Glomerular endothelial cell (primary cell): ENCODE measurements at regions not wholly inside any gene's neighbourhood (a gene's known extent, or its start where the extent isn't known, plus 50 kb on each side); places are given as distances from the start of the nearest gene placed in this dataset.
"Not testable (repeated sequence)": the region's sequence is repeated elsewhere in the genome, so short reads cannot be mapped to it uniquely, and the experiment has no call there.

Experiments used
- DNase-seq: peaks from one replicate; pipeline ENCODE4 v3.0.0-alpha.2; 2011; ENCODE audit warnings: low read depth, low spot score; ENCODE audit errors: extremely low read depth

DNA sequence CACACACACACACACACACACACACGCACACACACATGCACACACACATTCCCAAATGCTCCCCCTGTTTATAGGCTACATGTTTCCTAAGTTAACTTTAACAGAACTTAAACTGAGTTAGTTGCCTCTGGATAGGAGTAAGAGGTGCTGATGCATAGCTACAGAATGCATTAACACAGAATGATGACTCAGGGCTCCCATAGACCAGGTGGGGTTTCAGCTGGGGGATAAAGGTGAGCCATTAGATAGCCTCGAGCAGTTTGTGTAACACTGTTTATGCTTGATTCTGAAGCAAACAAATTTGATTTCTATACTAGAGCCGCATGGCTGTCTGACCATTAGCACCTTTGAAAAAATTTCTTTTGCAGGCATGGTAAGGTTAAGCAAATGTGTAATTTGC lies 741.0 kb downstream of the PLCL1 start:
- no peak for DNase-seq

DNA sequence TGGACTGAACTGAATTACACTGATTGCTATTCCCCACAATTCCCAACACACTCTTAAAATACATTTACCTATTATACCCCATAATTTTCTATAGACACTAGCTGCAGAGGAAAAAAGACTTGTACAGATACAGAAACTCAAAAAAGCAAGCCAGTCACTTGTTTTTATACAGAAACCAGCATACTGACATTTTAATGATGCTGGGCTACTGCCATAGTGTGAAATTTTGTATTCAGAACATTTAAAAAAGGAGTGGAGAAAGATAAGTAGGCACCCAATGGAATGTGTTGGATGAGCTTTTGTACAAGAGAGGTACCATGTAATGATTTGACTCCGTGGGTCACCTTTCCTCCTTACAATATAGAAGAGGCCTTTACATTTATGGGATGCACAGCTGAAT lies 740.1 kb downstream of the PLCL1 start:
- no peak for DNase-seq

DNA sequence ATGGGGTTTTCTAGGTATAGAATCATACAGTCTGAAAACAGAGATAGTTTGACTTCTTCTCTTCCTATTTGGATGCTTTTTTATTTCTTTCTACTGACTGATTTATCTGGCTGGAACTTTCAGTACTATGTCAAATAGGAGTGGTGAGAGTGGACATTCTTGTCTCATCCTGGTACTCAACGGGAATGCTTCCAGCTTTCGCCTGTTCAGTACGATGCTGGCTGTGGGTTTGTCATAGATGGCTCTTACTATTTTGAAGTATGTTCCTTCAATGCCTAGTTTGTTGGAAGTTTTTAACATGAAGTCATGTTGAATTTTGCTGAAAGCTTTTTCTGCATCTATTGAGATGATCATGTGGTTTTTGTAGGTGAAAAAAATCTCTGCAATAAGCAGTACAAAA lies 730.4 kb downstream of the PLCL1 start:
- no peak for DNase-seq

DNA sequence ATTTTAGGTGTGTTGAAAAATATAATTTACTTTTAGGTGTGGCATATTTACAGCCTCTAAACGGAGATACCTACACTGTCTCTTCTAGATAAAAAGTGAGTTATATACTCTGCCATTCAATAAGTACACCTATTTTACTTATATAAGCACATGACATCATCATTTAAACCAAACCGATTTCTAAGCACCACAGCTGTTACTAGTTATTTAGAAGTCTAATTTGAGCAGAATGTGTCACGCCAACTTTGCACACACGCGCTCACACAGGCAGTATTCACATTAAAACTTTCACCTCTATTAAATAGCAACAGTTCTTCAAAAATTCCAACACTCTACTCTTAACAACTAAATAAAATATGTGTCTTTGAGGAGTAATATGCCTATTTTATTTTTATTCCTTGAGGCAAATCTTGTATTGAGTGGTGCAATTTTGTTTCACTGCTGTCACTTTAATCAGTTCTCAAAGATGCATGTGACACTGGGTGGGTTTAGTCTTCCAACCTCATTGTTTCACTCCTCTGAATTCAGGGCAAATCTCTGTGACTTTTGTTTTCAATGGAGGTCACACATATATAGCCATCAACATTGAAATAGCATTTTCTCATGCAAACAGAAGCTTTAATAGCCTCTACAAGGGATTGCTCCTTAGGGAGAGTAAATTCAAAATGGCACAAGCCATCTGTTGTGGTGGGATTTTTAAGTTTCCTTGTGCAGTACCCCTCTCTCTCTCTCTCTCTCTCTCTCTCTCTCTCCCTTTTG lies 721.0 kb downstream of the PLCL1 start:
- DNase-seq, result no peak

DNA sequence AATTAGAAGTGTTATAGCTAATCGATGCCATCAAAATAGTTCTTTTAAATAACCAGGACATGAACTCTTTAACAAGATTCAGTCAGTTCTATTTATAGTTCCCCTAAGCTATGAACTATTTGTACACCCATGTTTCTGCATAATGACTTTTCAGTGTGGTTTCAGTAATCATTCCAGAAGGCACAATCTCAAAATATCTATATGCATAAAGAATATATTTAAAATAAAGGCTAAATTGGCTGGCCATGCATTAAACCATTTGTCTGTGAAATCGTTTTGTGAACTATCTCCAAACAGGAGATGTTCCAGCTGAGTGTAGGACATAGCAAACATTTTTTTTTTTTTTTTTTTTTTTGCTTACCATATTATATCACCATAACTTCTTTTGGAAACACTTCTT lies 719.3 kb downstream of the PLCL1 start:
- no peak for DNase-seq

DNA sequence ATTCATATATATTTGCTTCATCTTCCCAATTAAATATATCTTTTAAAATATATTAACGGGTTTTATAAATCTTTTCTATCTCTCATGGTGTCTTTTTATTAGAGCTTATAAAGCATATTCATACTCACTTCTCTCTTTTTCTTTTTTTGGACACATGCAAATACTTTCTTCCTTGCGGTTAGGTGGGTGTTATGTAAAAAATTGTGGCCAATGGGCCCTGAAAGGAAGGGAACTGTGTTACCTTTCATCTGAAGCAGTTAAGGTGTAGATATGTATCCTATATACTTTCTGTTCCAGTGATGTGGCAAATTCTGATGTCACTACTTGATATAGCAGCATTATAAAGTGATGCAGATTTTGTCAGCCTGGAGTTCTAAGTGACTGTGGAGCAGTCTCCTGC lies 714.5 kb downstream of the PLCL1 start:
- no peak for DNase-seq

DNA sequence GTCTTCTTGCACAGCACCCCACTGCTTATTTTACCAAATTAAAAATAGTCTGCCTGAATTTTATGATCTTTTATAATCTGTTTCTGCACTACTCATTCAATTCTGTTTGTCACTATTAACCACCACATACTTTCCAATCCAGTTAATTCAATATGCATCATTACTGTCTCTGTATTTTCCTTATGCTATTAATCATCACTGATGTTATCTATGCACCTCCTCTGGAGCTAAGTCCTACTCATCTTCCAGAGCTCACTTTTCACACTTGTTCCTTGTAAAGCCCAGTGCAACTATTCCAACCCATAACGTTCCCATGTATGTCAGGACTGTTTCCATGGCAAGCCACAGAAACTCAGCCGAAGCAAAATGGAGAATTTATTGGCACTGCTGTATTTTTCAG lies 713.6 kb downstream of the PLCL1 start:
- no peak for DNase-seq

DNA sequence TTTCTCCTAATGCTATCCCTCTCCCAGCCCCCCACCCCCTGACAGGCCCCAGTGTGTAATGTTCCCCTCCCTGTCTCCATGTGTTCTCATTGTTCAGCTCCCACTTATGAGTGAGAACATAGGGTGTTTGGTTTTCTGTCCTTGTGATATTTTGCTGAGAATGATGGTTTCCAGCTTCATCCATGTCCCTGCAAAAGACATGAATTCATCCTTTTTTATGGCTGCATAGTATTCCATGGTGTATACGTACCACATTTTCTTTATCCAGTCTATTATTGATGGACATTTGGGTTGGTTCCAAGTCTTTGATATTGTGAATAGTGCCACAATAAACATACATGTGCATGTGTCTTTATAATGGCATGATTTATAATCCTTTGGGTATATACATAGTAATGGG lies 704.2 kb downstream of the PLCL1 start:
- not testable (repeated sequence) for DNase-seq

DNA sequence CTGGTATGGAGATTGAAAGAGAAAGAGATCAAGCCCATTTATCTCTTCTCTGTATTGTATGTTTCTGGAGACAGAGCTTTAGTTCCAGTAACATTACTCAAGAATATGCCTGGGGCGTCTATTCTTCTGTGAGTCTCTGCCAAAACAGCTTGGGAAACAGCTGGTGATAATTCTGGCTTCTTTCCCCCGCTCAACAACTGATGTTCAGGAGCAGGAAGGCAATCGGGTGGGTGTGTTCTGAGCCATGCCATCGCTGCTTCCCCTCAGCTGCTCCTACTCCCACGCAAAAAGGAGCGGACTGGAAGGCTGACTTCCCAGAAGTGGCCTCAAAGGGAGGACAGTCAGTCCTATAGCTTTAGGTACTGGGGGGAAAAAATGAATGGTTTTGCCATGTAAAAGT lies 695.1 kb downstream of the PLCL1 start:
- no peak for DNase-seq

DNA sequence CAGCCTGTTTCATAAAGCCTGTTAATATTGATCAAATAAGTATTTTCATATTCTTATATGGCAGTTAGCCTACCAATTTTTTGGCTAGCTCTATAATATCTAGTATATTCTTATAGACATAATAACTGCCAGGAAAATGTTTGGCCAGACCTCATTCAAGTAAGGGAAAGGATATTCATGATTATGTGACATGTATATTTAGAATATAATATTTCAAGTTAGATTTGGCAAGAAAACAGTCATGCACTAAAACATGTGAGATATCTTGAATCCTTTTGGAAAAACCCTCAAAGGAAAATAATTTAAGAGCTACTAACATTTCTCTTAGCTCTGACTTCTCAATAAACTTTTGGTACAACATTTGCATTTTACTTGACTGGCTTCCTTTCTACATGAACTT lies 694.1 kb downstream of the PLCL1 start:
- DNase-seq, result no peak

DNA sequence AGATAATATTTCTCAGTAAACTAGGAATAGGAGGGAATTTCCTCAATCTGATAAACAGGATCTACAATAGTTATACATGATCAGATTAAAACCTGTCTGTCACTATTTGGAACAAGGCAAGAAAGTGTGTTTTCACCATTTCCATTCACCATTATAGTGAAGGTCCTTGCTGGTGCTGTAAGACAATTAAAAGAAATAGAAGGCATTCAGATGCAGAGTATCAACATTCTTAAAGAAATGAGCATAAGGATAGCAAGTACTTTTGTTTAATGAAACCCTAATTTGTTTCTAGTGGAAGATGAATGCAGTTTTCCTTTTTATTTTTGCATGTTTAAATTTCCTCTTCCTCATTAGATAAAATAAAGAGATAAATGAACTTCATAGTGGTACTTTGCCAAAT lies 693.7 kb downstream of the PLCL1 start:
- no peak for DNase-seq

DNA sequence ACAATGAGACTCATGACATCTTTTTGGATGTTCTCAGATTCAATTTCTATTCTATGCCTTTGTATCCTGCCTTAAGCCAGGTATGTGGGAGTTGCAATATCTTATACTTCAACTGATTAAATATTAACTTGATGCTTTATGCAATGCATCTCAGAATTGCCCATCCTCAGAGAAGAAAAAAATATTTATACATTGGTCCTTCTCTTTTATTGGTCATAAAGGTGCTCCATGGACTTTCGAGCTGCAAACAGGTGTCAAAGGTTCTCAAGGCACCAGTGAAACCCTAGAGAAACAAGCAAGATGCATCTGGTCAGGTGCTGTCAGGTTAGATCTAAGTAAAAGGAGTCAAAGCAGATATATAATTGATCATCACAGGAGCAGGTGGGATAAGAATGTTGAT lies 690.5 kb downstream of the PLCL1 start:
- DNase-seq, result no peak

DNA sequence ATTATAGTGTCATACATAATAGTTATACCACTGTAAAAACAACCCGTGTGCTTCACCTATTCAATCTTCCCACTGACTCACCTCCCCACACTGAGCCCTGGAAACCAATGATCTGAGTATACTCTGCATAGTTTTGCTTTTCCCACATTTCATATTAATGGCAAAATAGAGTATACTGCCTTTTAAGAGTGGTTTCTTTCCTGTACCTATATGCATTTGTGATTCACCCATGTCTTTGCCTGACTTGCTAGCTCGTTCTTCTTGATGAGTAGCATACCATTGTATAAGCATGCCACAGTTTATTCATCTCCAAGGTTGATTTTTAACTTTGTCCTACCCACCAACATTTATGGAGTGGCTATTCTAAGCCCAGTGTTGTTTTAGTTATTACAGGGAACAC lies 686.4 kb downstream of the PLCL1 start:
- no peak for DNase-seq

DNA sequence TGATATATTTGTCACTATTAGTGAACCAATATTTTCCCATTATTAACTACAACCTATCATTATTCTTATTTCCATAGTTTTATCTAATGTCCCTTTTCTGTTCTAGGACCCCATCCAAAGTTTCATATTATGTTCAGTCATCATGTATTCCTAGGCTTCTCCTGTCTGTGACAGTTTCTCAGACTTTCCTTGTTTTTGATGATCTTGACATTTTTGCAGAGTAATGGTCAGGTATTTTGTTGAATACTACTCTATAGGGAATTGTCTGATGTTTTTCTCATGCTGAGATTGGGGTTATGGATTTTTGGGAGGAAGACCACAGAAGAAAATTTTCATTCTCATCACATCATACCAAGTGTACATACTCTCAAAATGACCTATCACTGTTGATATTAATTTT lies 684.6 kb downstream of the PLCL1 start:
- no peak for DNase-seq

DNA sequence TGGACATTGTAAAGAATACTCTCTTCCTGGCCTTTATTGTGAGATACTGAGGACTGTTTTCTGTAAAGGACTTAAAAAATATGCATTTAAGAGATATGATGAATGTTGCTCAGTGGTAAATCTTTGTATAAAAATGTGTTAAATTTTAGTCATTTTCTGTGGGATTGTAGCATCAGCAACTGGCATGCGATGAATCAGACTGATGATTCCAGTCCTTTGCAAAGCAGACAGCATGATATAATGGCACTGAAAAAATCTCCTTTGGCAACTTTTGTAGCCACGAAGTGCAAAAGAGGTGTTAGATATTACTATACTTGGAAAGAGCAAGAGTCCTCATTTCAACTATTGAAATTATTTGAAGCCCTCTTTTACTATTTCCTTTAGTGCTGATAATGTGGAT lies 678.7 kb downstream of the PLCL1 start:
- no peak for DNase-seq

DNA sequence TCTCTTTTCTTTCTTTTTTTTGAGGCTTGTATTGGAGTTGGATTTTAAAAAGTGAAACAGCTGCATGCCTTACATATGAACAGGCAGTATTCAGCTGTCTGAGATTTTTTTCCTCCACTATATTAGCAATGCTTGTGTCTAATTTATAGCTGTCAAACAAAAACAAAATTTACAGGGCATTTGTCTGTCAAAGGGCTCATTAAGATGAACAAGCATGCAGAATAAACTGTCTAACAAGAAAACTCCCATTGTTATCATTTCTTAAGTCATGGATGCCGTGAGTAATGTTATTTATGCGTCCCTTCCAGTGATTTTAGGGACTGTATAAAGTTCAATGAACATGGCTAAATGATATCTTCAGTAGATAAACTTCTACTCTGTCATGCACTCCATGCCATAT lies 674.7 kb downstream of the PLCL1 start:
- no peak for DNase-seq

DNA sequence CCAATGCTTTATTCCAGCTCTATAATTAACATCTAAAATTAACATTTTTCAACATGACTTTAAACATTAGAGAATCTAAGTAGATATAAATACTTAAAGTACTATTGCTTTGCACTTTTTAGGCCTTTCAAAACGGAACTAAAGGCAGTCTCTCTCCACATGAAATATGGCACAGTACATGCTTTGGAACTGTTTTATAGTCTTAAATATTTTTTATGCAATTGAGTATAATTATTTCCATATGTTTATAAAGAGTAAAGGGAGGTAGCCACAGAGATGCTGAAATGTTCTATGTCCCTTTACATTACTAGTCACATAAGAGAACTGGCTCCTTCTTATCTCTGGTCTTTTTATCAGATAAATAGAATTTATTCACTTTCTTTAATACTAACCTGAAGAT lies 674.0 kb downstream of the PLCL1 start:
- DNase-seq, result no peak

DNA sequence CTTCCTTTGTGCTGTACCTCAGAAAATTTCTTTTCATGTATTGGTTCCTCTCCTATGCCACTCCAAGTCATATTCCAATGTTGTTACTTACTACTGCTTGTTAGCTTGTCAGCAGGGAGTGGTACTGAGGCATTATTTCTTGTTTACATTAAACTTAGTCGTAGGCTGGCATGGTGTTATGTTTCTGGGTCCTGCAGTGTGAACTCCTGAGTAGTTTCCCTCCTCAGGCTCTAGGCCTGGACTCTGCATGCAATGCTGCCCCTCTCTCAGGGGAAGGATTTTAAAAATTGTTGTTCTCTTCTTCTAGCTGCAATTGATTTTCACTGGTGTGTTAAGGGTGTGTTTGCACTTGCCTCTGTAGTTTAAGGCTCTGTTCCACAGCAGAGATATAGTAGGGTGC lies 671.6 kb downstream of the PLCL1 start:
- DNase-seq, result no peak

DNA sequence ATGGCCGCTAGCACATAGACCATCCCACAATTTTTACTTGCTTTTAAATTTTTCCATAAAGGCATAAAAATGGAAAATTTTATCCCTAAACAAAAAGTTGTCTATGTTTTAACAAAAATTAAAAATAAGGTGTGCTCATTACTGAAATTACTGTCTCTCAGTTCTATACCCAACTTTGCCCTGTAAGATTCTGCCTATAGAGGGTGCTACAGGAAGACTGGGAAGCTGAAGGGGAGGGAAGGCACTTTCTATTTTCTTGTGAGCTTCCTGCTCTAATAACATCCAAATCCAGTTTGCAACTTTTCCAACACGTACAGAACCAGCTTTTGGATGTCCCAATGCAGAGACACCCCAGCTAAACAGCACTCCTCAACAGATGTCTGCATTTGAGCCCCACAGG lies 666.9 kb downstream of the PLCL1 start:
- no peak for DNase-seq

DNA sequence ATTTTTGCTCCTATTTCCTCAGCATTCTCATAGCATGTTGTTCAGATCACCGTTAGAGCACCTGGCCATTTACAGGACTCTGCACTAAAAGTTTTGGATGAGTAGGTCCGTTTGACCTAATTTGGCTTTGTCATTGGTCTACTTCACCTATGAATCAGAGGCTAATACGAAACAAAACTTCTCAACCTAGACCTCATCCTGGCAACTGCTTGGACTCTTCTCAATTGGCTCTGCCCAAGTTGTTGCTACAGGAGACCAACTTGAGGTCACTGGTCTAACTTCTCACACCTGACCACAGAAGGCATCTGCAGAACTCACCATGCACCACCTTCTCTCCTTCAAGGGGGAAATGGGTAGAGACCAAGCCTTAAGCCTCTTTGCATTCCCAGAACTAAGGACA lies 663.7 kb downstream of the PLCL1 start:
- no peak for DNase-seq

DNA sequence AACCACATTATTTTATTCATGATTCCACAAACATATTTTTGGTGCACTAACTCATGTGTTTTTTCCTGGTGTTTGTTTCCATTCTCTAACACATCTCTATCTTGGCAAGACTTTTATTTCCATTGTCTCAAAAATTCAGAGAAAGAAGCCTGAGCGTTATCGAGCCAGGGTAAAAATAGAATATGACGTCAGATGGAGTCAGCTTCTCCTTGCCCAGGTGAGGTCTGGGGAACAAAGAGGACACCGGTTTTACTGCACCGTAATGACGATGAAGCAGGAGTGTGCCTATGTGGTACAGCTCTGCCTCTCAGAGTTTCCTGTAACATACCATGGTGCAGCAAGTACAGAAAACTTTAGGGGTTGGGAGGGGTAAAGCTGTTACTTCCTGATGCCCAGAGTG lies 661.6 kb downstream of the PLCL1 start:
- no peak for DNase-seq

DNA sequence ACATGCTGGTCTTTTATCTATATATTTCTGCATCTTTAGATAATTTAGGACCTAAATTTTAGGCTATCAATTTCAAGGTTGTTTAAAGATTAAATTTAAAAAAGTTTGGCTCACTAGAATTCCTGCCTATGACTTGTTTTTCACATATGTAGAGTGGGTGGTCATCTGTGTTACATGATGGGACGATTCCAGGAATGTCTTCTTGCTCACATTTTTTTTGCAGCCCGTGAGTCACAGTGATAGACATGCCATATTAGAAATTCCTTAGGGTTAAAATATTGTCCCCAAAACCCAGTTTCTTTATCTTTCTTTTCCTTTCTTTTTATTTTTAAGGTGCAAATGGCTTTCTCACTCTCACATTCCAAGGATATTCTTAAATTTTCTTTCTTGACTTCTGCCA lies 652.0 kb downstream of the PLCL1 start:
- no peak for DNase-seq

DNA sequence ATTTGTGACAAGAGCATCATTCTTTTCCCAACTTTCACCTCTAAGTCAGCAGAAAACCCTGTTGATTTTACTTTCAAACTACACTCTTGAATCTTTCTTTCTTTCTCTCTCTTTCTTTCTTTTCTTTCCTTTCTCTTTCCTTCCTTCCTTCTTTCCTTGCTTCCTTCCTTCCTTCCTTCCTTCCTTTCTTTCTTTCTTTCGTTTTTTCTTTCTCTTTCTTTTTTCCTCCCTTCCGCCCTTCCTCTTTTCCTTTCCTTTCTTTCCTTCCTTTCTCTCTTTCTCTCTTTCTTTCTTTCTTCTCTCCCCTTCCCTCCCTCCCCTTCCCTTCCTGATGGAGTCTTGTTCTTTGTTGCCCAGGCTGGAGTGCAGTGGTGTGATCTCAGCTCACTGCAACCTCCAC lies 649.5 kb downstream of the PLCL1 start:
- no peak for DNase-seq
